Natural killer cell (primary cell): ENCODE measurements at regions not wholly inside any gene's neighbourhood (a gene's known extent, or its start where the extent isn't known, plus 50 kb on each side); places are given as distances from the start of the nearest gene placed in this dataset.

Experiments
- ATAC-seq, 3 donors: fragments of 150-1000 bp in 2 of 3; fragments of 200-7000 bp in 1 of 3; cut with Tn5 transposase; 1 replicate in 1 of 3; 2 replicates in 2 of 3; pipeline ENCODE4 v1.10.0; 2021; ENCODE audit warnings: mild to moderate bottlenecking in 2 of 3, moderate library complexity in 2 of 3
- DNase-seq, 2 donors: peaks; one replicate each; pipeline versions ENCODE4 v3.0.0 to v3.0.0-alpha.2; 2013 to 2021; ENCODE audit warnings: mixed read lengths in 1 of 2
- H3K27ac ChIP-seq: one replicate; pipeline ENCODE4 v1.5.1; 2013; ENCODE audit warnings: mild to moderate bottlenecking, low read length
- H3K27me3 ChIP-seq: one replicate; pipeline ENCODE4 v1.6.1; 2013; ENCODE audit warnings: low read length; ENCODE audit not compliant: control insufficient read depth, insufficient read depth
- H3K36me3 ChIP-seq: one replicate; pipeline ENCODE4 v1.6.1; 2013; ENCODE audit warnings: low read length; ENCODE audit not compliant: control insufficient read depth, insufficient read depth
- H3K4me1 ChIP-seq: one replicate; pipeline ENCODE4 v1.6.1; 2013; ENCODE audit warnings: low read length; ENCODE audit not compliant: control insufficient read depth, insufficient read depth
- H3K4me3 ChIP-seq: one replicate; pipeline ENCODE4 v1.5.1; 2013; ENCODE audit warnings: low read length
- H3K9me3 ChIP-seq: one replicate; pipeline ENCODE4 v1.6.1; 2013; ENCODE audit warnings: low read length; ENCODE audit not compliant: control insufficient read depth, insufficient read depth
- H3K27ac Mint-ChIP-seq, 2 donors: one replicate each; pipeline ENCODE4 v1.8.0; 2022; ENCODE audit warnings: mild to moderate bottlenecking in 2 of 2, mixed read lengths in 2 of 2, moderate library complexity in 1 of 2
- H3K27me3 Mint-ChIP-seq, 2 donors: one replicate each; pipeline ENCODE4 v1.8.0; 2022; ENCODE audit warnings: low read depth in 2 of 2, mixed read lengths in 2 of 2
- H3K36me3 Mint-ChIP-seq: one replicate; pipeline ENCODE4 v1.8.0; 2022; ENCODE audit warnings: mixed read lengths
- H3K4me1 Mint-ChIP-seq, 2 donors: one replicate each; pipeline ENCODE4 v1.8.0; 2022; ENCODE audit warnings: mixed read lengths in 2 of 2
- H3K4me3 Mint-ChIP-seq: one replicate; pipeline ENCODE4 v1.8.0; 2022; ENCODE audit warnings: mild to moderate bottlenecking, moderate library complexity, mixed read lengths
- H3K9me3 Mint-ChIP-seq, 2 donors: one replicate each; pipeline ENCODE4 v1.8.0; 2022; ENCODE audit warnings: mixed read lengths in 2 of 2
- CTCF ChIP-seq: fragments of 200-600 bp; IDR thresholded peaks from one replicate; pipeline ENCODE4 v1.8.0; 2022; ENCODE audit warnings: antibody characterized with exemption
- WGBS: methylation state at CpG from one replicate; pipeline ENCODE4 v1.1.7; 2013; ENCODE audit warnings: missing lambda C conversion rate; ENCODE audit not compliant: insufficient coverage; 5-methylcytosine and 5-hydroxymethylcytosine counted together
- intact Hi-C: fragments of 100-400 bp; cut with micrococcal nuclease; formaldehyde crosslinking; loops from one replicate; pipeline ENCODE4 v1.14.2; 2022

DNA sequence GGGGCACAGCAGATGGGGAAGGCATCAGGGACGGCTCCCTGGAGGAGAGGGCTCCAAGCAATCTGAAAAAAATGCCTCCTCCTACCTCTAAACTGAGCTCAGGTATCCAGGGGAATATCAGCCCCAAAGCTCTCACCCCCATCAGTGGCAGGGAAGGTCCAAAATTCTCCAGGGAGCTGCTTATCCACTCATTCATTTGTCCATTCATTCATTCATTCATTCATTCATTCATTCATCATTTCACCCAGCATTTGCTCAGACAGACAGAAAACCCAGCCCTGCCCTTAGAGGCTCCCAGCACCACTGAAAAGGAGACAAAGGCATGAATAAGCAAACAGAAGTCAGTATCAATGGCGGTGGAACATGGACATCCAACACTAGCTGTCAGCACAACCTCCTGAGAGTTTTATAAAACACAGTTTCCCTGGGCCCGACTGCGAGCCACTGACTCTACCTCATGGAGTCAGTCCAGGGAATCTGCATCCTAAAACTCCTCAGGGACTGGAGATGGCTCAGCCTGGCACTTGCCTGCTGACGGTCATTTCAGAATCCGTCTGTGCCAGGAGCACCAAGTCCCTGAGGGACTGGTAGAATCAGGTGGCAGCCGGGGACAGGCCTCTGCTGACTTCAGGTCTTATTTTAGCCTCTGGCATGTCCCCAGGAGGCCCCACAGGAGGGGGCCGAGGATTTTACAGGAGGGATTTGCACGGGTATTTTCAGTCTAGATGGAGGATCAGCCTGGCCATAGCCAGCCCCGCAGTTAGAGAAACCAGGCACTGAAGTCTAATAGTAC lies 164.6 kb downstream of the MN1 start:
- Mint-ChIP-seq H3K27ac (no peak overlapping the region), H3K36me3 (no peaks in the 10 kb centered on the region), H3K4me1 (no peaks in the 10 kb centered on the region), H3K9me3 (no peaks in the 10 kb centered on the region), H3K4me3 (no peak overlapping the region), H3K27me3 (peaks cover 5 to 17% of the 10 kb centered on the region in 2 donors)
- WGBS, result 77% methylated on average over 9 of the region's 10 CpGs
- H3K36me3 ChIP-seq, result no peaks in the 10 kb centered on the region
- H3K27me3 ChIP-seq, result no peaks in the 10 kb centered on the region
- no peaks in the 10 kb centered on the region for H3K9me3 ChIP-seq
- H3K27ac ChIP-seq, result no peak overlapping the region
- H3K4me3 ChIP-seq, result no peak overlapping the region
- no peak for TF ChIP-seq CTCF
- H3K4me1 ChIP-seq, result no peaks in the 10 kb centered on the region
- ATAC-seq (no peak), DNase-seq (no peak)
- intact Hi-C loops, result no loop called here

- no peaks in the 10 kb centered on the region for H3K4me1 ChIP-seq
- Mint-ChIP-seq H3K4me3 (no peak overlapping the region), H3K27me3 (peaks cover 5 to 17% of the 10 kb centered on the region in 2 donors), H3K9me3 (no peaks in the 10 kb centered on the region), H3K36me3 (no peaks in the 10 kb centered on the region), H3K27ac (no peak overlapping the region), H3K4me1 (no peaks in the 10 kb centered on the region)
- no peak overlapping the region for H3K27ac ChIP-seq
- H3K36me3 ChIP-seq, result no peaks in the 10 kb centered on the region
- H3K9me3 ChIP-seq, result no peaks in the 10 kb centered on the region
- no peaks in the 10 kb centered on the region for H3K27me3 ChIP-seq
- DNase-seq (no peak), ATAC-seq (no peak)
- intact Hi-C loops, result no loop called here
- H3K4me3 ChIP-seq, result no peak overlapping the region
- 88% methylated on average over 3 of the region's 3 CpGs for whole genome bisulfite sequencing
- TF ChIP-seq CTCF, result no peak
Measured at GRCh38 chr22:27637604-27638003, 164.0 kb downstream of the MN1 start.

- no peaks in the 10 kb centered on the region for H3K27me3 ChIP-seq
- H3K4me1 ChIP-seq, result no peaks in the 10 kb centered on the region
- no peaks in the 10 kb centered on the region for H3K9me3 ChIP-seq
- H3K27ac Mint-ChIP-seq, result no peak overlapping the region
- ATAC-seq (no peak), DNase-seq (no peak)
- no peak for TF ChIP-seq CTCF
- no peaks in the 10 kb centered on the region for H3K4me1 Mint-ChIP-seq
- peaks cover 2 to 14% of the 10 kb centered on the region in 2 donors for H3K27me3 Mint-ChIP-seq
- H3K36me3 ChIP-seq, result no peaks in the 10 kb centered on the region
- no peaks in the 10 kb centered on the region for H3K9me3 Mint-ChIP-seq
- no peak overlapping the region for H3K27ac ChIP-seq
- no peak overlapping the region for H3K4me3 ChIP-seq
- no peaks in the 10 kb centered on the region for H3K36me3 Mint-ChIP-seq
- intact Hi-C loops, result no loop called here
- no peak overlapping the region for H3K4me3 Mint-ChIP-seq
- 92% methylated on average over 25 of the region's 25 CpGs for WGBS
Measured at GRCh38 chr22:27638329-27639233, 163.0 kb downstream of the MN1 start.
